ENCODE measurements at regions not wholly inside any gene's neighbourhood (a gene's known extent, or its start where the extent isn't known, plus 50 kb on each side); places are given as distances from the start of the nearest gene placed in this dataset.
"Not testable (repeated sequence)": the region's sequence is repeated elsewhere in the genome, so short reads cannot be mapped to it uniquely, and the experiment has no call there.

GRCh38 chr5:102666164-102666946, 88.8 kb upstream of the PAM start:
- DNase-seq, result no peak

GRCh38 chr5:102668220-102668932, 86.7 kb upstream of the PAM start:
- DNase-seq, result no peak

GRCh38 chr5:102670224-102670836, 84.8 kb upstream of the PAM start:
- peak; percentile 68 for DNase-seq

- not testable (repeated sequence) for DNase-seq
Measured at GRCh38 chr5:102671033-102671734, 83.9 kb upstream of the PAM start.

GRCh38 chr5:102678267-102679058, 76.6 kb upstream of the PAM start:
- no peak for DNase-seq

GRCh38 chr5:102681403-102681983, 73.6 kb upstream of the PAM start:
- DNase-seq, result peak; percentile 79

GRCh38 chr5:102682101-102682647, 72.9 kb upstream of the PAM start:
- no peak for DNase-seq

GRCh38 chr5:102688076-102688475, 67.0 kb upstream of the PAM start:
- DNase-seq, result not testable (repeated sequence)

GRCh38 chr5:102688581-102689342, 66.3 kb upstream of the PAM start:
- not testable (repeated sequence) for DNase-seq

GRCh38 chr5:102690910-102691309, 64.2 kb upstream of the PAM start:
- DNase-seq, result no peak

- no peak for DNase-seq
Measured at GRCh38 chr5:102691434-102691833, 63.7 kb upstream of the PAM start.

- DNase-seq, result no peak
Measured at GRCh38 chr5:102700120-102700831, 54.8 kb upstream of the PAM start.

GRCh38 chr5:102700916-102701315, 54.2 kb upstream of the PAM start:
- DNase-seq, result no peak

GRCh38 chr5:102701748-102702147, 53.4 kb upstream of the PAM start:
- no peak for DNase-seq
